Thymus (tissue), 11 donors: ENCODE measurements at regions not wholly inside any gene's neighbourhood (a gene's known extent, or its start where the extent isn't known, plus 50 kb on each side); places are given as distances from the start of the nearest gene placed in this dataset.
"Not testable (repeated sequence)": the region's sequence is repeated elsewhere in the genome, so short reads cannot be mapped to it uniquely, and the experiment has no call there.

Experiments used
- DNase-seq, 9 donors: peaks; one replicate each; pipeline ENCODE4 v3.0.0-alpha.2; 2013; ENCODE audit warnings: low spot score in 9 of 9, low read depth in 6 of 9, missing footprints in 1 of 9
- H3K27ac ChIP-seq, 2 donors: one replicate each; pipeline ENCODE4 v1.5.1; 2013; ENCODE audit warnings: control low read depth in 1 of 2, low read depth in 1 of 2, low read length in 1 of 2, mild to moderate bottlenecking in 1 of 2, moderate library complexity in 1 of 2
- H3K27me3 ChIP-seq, 2 donors: one replicate each; pipeline ENCODE4 v1.5.1; 2013; ENCODE audit warnings: low read length in 1 of 2; ENCODE audit not compliant: control insufficient read depth in 2 of 2, insufficient read depth in 1 of 2
- H3K36me3 ChIP-seq, 2 donors: one replicate each; pipeline ENCODE4 v1.5.1; 2013; ENCODE audit warnings: low read length in 1 of 2, mild to moderate bottlenecking in 1 of 2, moderate library complexity in 1 of 2; ENCODE audit not compliant: control insufficient read depth in 2 of 2, insufficient read depth in 2 of 2
- H3K4me1 ChIP-seq, 2 donors: one replicate each; pipeline ENCODE4 v1.5.1; 2013; ENCODE audit warnings: low read length in 2 of 2; ENCODE audit not compliant: control insufficient read depth in 2 of 2, insufficient read depth in 2 of 2
- H3K4me3 ChIP-seq, 2 donors: one replicate each; pipeline ENCODE4 v1.5.1; 2013; ENCODE audit warnings: low read length in 2 of 2, control low read depth in 1 of 2, mild to moderate bottlenecking in 1 of 2
- H3K9me3 ChIP-seq, 2 donors: one replicate each; pipeline ENCODE4 v1.5.1; 2013; ENCODE audit warnings: low read length in 1 of 2, mild to moderate bottlenecking in 1 of 2; ENCODE audit not compliant: control insufficient read depth in 2 of 2, insufficient read depth in 1 of 2
- WGBS: extraction: QIAGEN DNeasy Blood & Tissue Kit; methylation state at CpG from one replicate; pipeline ENCODE4 v1.1.7; 2013; 5-methylcytosine and 5-hydroxymethylcytosine counted together
- donor health status: healthy.

GRCh38 chr9:100724886-100725285 is 147.0 kb downstream of the CAVIN4 start:
- 92% methylated on average over 5 of the region's 5 CpGs for WGBS
- H3K9me3 ChIP-seq, result no peaks in the 10 kb centered on the region

DNA sequence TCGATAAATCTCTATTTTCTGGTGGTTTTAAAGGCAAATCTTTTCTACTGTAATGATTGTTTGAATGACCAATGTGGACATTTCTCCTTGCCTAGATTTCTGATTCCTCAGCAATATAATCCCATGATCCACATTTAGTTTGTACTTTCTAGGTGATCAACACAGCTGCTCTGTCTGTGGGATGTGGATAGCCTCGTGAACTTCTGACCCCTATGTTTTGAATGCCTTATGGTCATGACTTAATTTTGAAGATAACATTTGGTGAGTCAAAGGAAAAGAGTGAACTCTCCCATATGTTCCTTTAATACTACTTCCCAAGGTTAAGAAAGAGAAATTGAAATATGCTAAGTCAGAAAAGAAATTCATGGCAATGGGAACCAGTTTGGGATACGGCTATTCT is 147.5 kb downstream of the CAVIN4 start:
- H3K9me3 ChIP-seq, result no peaks in the 10 kb centered on the region
- no peaks in the 10 kb centered on the region for H3K4me1 ChIP-seq
- no peak overlapping the region for H3K4me3 ChIP-seq
- H3K27ac ChIP-seq, result no peak overlapping the region
- H3K27me3 ChIP-seq, result no peaks in the 10 kb centered on the region
- no peak for DNase-seq
- WGBS, result 87% methylated on average over 3 of the region's 3 CpGs
- no peaks in the 10 kb centered on the region for H3K36me3 ChIP-seq

More at GRCh38 chr9:100724886-100725285, 147.0 kb downstream of the CAVIN4 start:
- no peak overlapping the region for H3K4me3 ChIP-seq
- H3K27me3 ChIP-seq, result no peaks in the 10 kb centered on the region
- H3K27ac ChIP-seq, result no peak overlapping the region
- DNase-seq, result no peak
- H3K4me1 ChIP-seq, result no peaks in the 10 kb centered on the region
- H3K36me3 ChIP-seq, result no peaks in the 10 kb centered on the region

GRCh38 chr9:100729336-100729895 is 151.5 kb downstream of the CAVIN4 start:
- no peaks in the 10 kb centered on the region for H3K36me3 ChIP-seq
- no peak overlapping the region for H3K4me3 ChIP-seq
- no peak overlapping the region for H3K27ac ChIP-seq
- DNase-seq, result no peak
- no peaks in the 10 kb centered on the region for H3K9me3 ChIP-seq
- H3K4me1 ChIP-seq, result no peaks in the 10 kb centered on the region
- WGBS, result 99% methylated on average over 2 of the region's 2 CpGs
- no peaks in the 10 kb centered on the region for H3K27me3 ChIP-seq

DNA sequence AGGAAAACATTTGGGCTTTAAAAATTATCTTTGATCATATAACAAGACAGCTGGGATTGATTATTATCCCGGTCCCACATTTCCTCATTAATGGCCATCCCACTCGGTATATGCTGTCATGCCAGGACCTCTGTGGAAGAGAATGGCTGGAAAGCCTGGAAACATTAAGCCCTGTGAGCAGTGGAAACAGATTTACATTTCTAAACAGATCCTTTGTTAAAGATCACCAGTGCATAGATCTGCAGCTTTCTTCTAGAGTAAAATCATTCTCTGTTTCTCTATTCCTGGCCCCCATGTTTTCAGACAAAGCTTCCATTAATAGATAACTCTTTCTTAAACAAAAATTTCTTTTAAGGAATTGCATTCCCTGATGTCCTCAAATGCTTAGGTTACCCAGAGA is 152.2 kb downstream of the CAVIN4 start:
- Histone ChIP-seq H3K27ac (no peak overlapping the region), H3K9me3 (no peaks in the 10 kb centered on the region), H3K4me3 (no peak overlapping the region), H3K36me3 (no peaks in the 10 kb centered on the region), H3K4me1 (no peaks in the 10 kb centered on the region), H3K27me3 (no peaks in the 10 kb centered on the region)
- 78% methylated on average over 2 of the region's 2 CpGs for WGBS
- DNase-seq, result no peak

- no peak for DNase-seq
- Histone ChIP-seq H3K4me3 (no peak overlapping the region), H3K27ac (no peak overlapping the region), H3K9me3 (no peaks in the 10 kb centered on the region), H3K36me3 (no peaks in the 10 kb centered on the region), H3K4me1 (no peaks in the 10 kb centered on the region), H3K27me3 (no peaks in the 10 kb centered on the region)
- WGBS, result 96% methylated on average over 18 of the region's 18 CpGs
Observed at GRCh38 chr9:100731038-100731556, 153.2 kb downstream of the CAVIN4 start.

DNA sequence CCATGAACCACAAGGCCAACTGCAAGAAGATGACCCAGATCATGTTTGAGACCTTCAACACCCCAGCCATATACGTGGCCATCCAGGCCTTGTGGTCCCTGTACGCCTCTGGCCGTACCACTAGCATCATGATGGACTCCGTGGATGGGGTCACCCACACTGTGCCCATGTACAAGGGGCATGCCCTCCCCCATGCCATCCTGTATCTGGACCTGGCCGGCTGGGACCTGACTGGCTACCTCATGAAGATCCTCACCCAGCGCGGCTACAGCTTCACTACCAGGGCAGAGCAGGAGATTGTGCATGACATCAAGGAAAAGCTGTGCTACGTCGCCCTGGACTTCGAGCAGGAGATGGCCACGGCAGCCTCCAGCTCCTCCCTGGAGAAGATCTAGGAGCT is 153.7 kb downstream of the CAVIN4 start:
- Histone ChIP-seq H3K36me3 (no peaks in the 10 kb centered on the region), H3K4me3 (no peak overlapping the region), H3K27me3 (no peaks in the 10 kb centered on the region), H3K4me1 (no peaks in the 10 kb centered on the region), H3K27ac (no peak overlapping the region), H3K9me3 (no peaks in the 10 kb centered on the region)
- WGBS, result 97% methylated on average over 11 of the region's 11 CpGs
- DNase-seq, result no peak

DNA sequence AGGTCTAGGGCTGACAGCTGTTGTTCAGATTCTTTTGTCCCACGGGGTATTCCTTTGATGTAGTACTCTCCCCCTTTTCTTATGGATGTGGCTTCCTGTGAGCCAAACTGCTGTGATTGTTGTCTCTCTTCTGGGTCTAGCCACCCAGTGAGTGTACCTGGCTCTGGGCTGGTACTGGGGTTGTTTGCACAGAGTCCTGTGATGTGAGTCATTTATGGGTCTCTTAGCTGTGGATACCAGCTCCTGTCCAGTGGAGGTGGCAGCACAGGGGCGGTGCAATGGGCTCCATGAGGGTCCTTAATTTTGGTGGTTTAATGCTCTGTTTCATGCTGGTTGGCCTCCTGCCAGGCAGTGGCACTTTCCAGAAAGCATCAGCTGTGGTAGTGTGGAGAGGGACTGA is 161.3 kb downstream of the CAVIN4 start:
- H3K27ac ChIP-seq, result no peak overlapping the region
- H3K36me3 ChIP-seq, result no peaks in the 10 kb centered on the region
- no peaks in the 10 kb centered on the region for H3K27me3 ChIP-seq
- H3K4me3 ChIP-seq, result no peak overlapping the region
- peaks cover 0 to 3% of the 10 kb centered on the region in 2 donors for H3K9me3 ChIP-seq
- no peaks in the 10 kb centered on the region for H3K4me1 ChIP-seq
- DNase-seq, result no peak
- 54% methylated on average over 2 of the region's 2 CpGs for WGBS

GRCh38 chr9:100739666-100740065 is 161.8 kb downstream of the CAVIN4 start:
- WGBS, result 85% methylated on average over 5 of the region's 5 CpGs
- DNase-seq, result no peak
- Histone ChIP-seq H3K27me3 (no peaks in the 10 kb centered on the region), H3K9me3 (peaks cover 0 to 3% of the 10 kb centered on the region in 2 donors), H3K36me3 (no peaks in the 10 kb centered on the region), H3K27ac (no peak overlapping the region), H3K4me3 (no peak overlapping the region), H3K4me1 (no peaks in the 10 kb centered on the region)

GRCh38 chr9:100748930-100749329 is 171.1 kb downstream of the CAVIN4 start:
- DNase-seq, H3K9me3 ChIP-seq, H3K36me3 ChIP-seq, H3K4me1 ChIP-seq, H3K4me3 ChIP-seq, H3K27me3 ChIP-seq, H3K27ac ChIP-seq: not testable (repeated sequence)
- WGBS, result 88% methylated on average over 4 of the region's 4 CpGs
